Activated CD8-positive, alpha-beta memory T cell treated with anti-CD3 and anti-CD28 coated beads, Interleukin-2, amount 10 ng/mL, durations not matched to agents 7 days and 5 days (primary cell): ENCODE measurements at regions not wholly inside any gene's neighbourhood (a gene's known extent, or its start where the extent isn't known, plus 50 kb on each side); places are given as distances from the start of the nearest gene placed in this dataset.
"Not testable (repeated sequence)": the region's sequence is repeated elsewhere in the genome, so short reads cannot be mapped to it uniquely, and the experiment has no call there.

ENCODE experiments used
- ATAC-seq: fragments of 150-1000 bp; cut with Tn5 transposase; one replicate; pipeline ENCODE4 v1.10.0; 2021; ENCODE audit warnings: moderate library complexity
- CTCF ChIA-PET: fragments of 350-600 bp; sonication (Branson Sonifier 250); formaldehyde crosslinking; loops from one replicate; lab custom pipeline; 2021; ENCODE audit warnings: antibody characterized with exemption; lab: Charles Lee
- DNase-seq: peaks from one replicate; pipeline ENCODE4 v3.0.0-alpha.2; 2020
- H3K27ac Mint-ChIP-seq: one replicate; pipeline ENCODE4 v1.8.0; 2021; ENCODE audit warnings: mild to moderate bottlenecking, mixed read lengths
- H3K27me3 Mint-ChIP-seq: one replicate; pipeline ENCODE4 v1.8.0; 2021; ENCODE audit warnings: mixed read lengths
- H3K36me3 Mint-ChIP-seq: one replicate; pipeline ENCODE4 v1.8.0; 2021; ENCODE audit warnings: mild to moderate bottlenecking, mixed read lengths
- H3K4me1 Mint-ChIP-seq: one replicate; pipeline ENCODE4 v1.8.0; 2021; ENCODE audit warnings: mixed read lengths
- H3K4me3 Mint-ChIP-seq: one replicate; pipeline ENCODE4 v1.8.0; 2021; ENCODE audit warnings: mild to moderate bottlenecking, moderate library complexity, mixed read lengths
- H3K9me3 Mint-ChIP-seq: one replicate; pipeline ENCODE4 v1.8.0; 2022; ENCODE audit warnings: low read depth, mixed read lengths

DNA sequence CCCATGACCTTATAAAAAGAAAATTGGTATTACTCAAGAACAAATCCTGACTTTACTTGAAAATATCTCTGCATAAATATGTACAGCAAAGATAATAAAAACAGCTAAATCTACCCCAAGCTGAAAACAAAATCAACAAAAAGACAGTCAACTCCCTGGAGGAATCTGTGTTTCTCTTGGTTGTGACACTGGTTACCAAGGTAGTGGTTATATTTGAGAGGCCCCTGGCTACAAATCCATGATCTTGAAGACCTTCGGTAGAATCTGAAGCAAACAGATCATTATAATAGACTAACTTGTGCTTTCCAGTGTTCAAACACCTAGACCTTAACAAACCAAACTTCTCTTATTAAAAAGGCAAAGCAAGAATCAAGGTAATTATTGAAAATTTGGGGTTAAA, 123.9 kb upstream of the SGCE start:
- CTCF ChIA-PET: no interaction called here

DNA sequence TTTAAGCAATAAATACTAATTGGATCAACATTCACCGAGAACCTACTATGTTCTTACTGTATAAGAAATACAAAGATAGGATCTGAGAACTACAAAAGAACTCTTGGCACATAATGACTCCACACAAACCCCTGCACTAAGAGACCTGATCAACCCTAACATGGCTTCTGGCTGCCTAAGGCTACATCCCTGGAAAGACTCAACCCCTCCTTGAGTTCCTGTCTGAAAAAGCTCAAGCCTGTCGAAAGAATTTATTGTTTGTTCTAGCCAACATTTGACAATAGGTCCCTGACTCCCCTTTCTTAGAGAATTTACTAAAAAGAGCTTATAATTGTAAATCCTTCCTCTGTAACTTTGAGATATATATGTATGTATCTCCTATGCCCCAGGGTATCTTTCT, 125.3 kb upstream of the SGCE start:
- no peaks in the 10 kb centered on the region for H3K36me3 Mint-ChIP-seq

More for the DNA sequence above, 123.9 kb upstream of the SGCE start:
- Mint-ChIP-seq H3K4me1 (no peaks in the 10 kb centered on the region), H3K36me3 (no peaks in the 10 kb centered on the region), H3K4me3 (no peak overlapping the region), H3K9me3 (no peaks in the 10 kb centered on the region), H3K27ac (no peak overlapping the region), H3K27me3 (no peaks in the 10 kb centered on the region)
- ATAC-seq (no peak), DNase-seq (no peak)

DNA sequence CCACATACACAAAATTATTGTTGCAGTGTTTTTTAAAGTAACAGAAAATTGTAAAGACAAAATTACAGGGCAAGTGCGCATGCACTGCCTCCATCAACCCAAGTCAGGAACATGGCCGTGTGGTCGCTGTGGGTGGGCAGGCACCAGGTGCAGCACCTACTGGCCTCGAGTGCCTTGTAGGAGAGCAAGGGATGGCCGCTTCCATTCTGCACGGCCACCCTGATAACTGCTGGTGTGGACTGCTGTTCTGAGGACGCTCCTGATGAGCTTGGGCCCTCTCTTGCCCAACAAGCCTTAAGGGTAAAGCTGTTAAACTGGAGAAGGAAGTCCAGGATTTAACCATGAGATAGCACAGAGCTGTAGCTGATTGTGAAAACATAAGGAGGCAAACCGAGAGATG, 124.6 kb upstream of the PPP1R9A start:
- no peak for ATAC-seq
- Mint-ChIP-seq H3K27ac (no peak overlapping the region), H3K27me3 (no peaks in the 10 kb centered on the region), H3K36me3 (no peaks in the 10 kb centered on the region), H3K4me1 (no peaks in the 10 kb centered on the region), H3K4me3 (no peak overlapping the region), H3K9me3 (no peaks in the 10 kb centered on the region)
- DNase-seq: no peak
- CTCF ChIA-PET: no interaction called here

More for the DNA sequence above, 125.3 kb upstream of the SGCE start:
- Mint-ChIP-seq H3K27me3 (no peaks in the 10 kb centered on the region), H3K4me1 (no peaks in the 10 kb centered on the region), H3K27ac (no peak overlapping the region), H3K4me3 (no peak overlapping the region), H3K9me3 (no peaks in the 10 kb centered on the region)
- no peak for DNase-seq
- ATAC-seq: no peak
- CTCF ChIA-PET: no interaction called here

DNA sequence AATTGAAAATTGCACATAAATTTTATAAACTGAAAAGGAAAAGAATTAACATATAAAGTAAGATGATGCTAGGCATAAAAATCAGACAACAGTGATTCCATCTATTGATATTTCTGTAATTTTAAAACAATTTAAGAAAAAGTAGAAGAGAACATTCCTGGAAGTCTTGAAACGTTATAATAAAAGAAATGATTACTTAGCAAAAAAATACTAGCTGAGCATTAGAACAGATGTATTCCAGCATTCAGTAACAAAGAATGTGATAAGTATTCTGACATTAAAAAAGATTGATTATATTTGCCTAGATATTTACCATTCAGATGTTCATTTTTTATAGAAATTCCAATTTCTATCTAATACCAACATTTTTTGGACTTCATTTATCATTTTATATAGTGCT, 120.1 kb upstream of the PPP1R9A start:
- Mint-ChIP-seq H3K27ac (no peak overlapping the region), H3K4me1 (no peaks in the 10 kb centered on the region), H3K9me3 (no peaks in the 10 kb centered on the region), H3K36me3 (no peaks in the 10 kb centered on the region), H3K27me3 (no peaks in the 10 kb centered on the region), H3K4me3 (no peak overlapping the region)
- ATAC-seq: no peak
- CTCF ChIA-PET: no interaction called here
- DNase-seq: no peak

DNA sequence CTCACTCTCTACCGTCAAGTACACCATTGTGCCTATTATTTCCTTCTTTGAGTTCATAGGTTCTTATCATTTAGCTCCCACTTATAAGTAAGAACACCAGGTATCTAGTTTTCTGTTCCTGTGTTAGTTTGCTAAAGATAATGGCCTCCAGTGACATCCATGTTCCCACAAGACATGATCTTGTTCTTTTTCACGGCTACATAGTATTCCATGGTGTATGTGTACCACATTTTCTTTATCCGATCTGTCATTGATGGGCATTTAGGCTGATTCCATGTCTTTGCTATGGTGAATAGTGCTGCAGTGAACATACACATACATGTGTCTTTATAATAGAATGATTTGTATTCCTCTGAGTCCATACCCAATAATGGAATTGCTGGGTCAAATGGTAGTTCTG, 119.0 kb upstream of the PPP1R9A start:
- H3K9me3 Mint-ChIP-seq, H3K27me3 Mint-ChIP-seq, DNase-seq, H3K4me1 Mint-ChIP-seq, H3K27ac Mint-ChIP-seq, ATAC-seq, H3K36me3 Mint-ChIP-seq, H3K4me3 Mint-ChIP-seq, CTCF ChIA-PET: not testable (repeated sequence)

DNA sequence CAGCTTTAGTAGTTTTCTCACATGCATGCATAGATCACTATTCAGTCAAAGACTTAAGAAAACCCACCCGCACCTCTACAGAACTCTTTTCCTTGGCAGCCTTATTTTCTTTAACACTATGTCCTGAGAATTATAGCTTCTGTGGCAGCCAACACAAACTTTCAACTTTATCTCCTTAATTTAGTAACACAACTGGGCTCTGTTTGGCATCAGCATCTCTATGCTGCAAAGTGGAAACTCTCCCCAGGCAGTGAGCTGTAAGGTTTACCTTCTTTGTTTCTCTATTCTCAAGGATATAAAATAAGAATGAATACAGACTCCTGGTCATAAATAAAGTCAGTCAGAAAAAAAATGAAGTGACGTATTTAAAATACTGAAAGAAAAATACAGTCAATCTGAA, 115.2 kb upstream of the PPP1R9A start:
- H3K36me3 Mint-ChIP-seq: no peaks in the 10 kb centered on the region
- no peaks in the 10 kb centered on the region for H3K9me3 Mint-ChIP-seq
- no peaks in the 10 kb centered on the region for H3K4me1 Mint-ChIP-seq
- CTCF ChIA-PET: no interaction called here
- H3K27ac Mint-ChIP-seq: no peak overlapping the region
- no peak for ATAC-seq
- DNase-seq: no peak
- H3K27me3 Mint-ChIP-seq: no peaks in the 10 kb centered on the region
- no peak overlapping the region for H3K4me3 Mint-ChIP-seq

DNA sequence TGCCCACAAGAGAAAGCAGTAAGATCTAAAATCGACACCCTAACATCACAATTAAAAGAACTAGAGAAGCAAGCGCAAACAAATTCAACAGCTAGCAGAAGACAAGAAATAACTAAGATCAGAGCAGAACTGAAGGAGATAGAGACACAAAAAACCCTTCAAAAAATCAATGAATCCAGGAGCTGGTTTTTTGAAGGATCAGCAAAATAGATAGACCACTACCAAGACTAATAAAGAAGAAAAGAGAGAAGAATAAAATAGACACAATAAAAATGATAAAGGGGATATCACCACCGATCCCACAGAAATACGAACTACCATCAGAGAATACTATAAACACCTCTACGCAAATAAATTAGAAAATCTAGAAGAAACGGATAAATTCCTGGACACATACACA, 110.0 kb upstream of the PPP1R9A start:
- H3K4me1 Mint-ChIP-seq, H3K36me3 Mint-ChIP-seq, H3K27me3 Mint-ChIP-seq, H3K4me3 Mint-ChIP-seq, H3K9me3 Mint-ChIP-seq, DNase-seq, CTCF ChIA-PET, ATAC-seq, H3K27ac Mint-ChIP-seq: not testable (repeated sequence)

DNA sequence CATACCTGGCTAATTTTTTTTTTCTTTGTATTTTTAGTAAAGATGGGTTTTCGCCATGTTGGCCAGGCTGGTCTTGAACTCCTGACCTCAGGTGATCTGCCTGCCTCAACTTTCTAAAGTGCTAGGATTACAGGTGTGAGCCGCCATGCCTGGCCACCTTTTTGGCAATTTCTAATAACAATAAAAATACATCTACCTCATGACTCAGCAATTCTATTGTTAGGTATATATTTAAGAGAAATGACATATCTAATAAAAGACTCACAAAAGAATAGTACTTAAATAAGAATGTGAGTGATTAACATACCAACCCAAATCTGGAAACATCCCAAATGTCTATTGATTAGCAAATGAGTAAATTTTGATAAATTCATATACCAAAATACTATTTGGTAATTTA, 103.6 kb upstream of the PPP1R9A start:
- CTCF ChIA-PET: no interaction called here
- Mint-ChIP-seq H3K27ac (no peak overlapping the region), H3K27me3 (no peaks in the 10 kb centered on the region), H3K4me1 (no peaks in the 10 kb centered on the region), H3K36me3 (no peaks in the 10 kb centered on the region), H3K4me3 (no peak overlapping the region), H3K9me3 (no peaks in the 10 kb centered on the region)
- ATAC-seq (no peak), DNase-seq (no peak)

DNA sequence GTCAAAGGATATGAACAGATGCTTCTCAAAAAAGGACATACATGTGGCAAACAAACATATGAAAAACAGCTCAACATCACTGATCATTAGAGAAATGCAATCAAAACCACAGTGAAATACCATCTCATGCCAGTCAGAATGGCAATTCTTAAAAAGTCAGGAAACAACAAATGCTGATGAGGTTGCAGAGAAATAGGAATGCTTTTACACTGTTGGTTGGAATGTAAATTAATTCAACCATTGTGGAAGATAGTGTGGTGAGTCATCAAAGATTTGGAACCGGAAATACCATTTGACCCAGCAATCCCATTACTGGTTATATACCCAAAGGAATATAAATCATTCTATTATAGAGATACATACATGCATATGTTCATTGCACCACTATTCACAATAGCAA, 98.7 kb upstream of the PPP1R9A start:
- H3K4me3 Mint-ChIP-seq, H3K27me3 Mint-ChIP-seq: not testable (repeated sequence)

DNA sequence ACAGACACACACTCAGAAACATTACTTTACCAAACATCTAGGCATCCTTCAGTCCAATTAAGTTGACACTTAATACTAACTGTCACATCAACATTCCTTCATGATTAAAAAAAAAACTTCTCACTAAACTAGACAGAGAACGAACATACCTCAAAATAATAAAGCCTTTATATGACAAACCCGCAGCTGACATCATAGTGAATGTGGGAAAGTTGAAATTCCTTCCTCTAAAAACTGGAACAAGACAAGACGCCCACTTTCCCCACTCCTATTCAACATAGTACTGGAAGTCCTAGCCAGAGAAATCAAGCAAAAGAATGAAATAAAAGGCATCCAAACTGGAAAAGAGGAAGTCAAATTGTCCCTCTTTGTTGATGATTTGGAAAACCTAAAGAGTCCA, 96.9 kb upstream of the PPP1R9A start:
- Mint-ChIP-seq H3K4me3 (no peak overlapping the region), H3K27me3 (no peaks in the 10 kb centered on the region), H3K36me3 (no peaks in the 10 kb centered on the region), H3K9me3 (no peaks in the 10 kb centered on the region), H3K27ac (no peak overlapping the region), H3K4me1 (no peaks in the 10 kb centered on the region)
- ATAC-seq (no peak), DNase-seq (no peak)
- CTCF ChIA-PET: no interaction called here

More for the DNA sequence above, 98.7 kb upstream of the PPP1R9A start:
- H3K27ac Mint-ChIP-seq, H3K36me3 Mint-ChIP-seq, CTCF ChIA-PET, DNase-seq, H3K9me3 Mint-ChIP-seq, H3K4me1 Mint-ChIP-seq, ATAC-seq: not testable (repeated sequence)

DNA sequence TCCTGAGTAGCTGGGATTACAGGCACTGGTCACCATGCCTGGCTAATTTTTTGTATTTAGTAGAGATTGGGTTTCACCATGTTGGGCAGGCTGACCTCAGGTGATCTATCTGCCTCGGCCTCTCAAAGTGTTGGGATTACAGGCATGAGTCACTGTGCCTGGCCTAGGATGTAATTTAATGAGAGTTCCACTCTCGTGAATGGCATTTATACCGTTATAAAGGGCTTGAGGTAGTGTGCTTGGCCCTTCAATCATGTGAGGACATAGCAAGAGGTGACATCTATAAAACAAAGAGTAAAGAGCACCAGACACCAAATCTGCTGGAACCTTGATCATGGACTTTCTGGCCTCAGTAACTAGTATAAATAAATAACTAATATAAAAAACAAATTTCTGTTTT, 93.5 kb upstream of the PPP1R9A start:
- CTCF ChIA-PET: no interaction called here
- Mint-ChIP-seq H3K9me3 (peaks cover 7% of the 10 kb centered on the region), H3K4me1 (no peaks in the 10 kb centered on the region), H3K27ac (no peak overlapping the region), H3K27me3 (no peaks in the 10 kb centered on the region), H3K36me3 (no peaks in the 10 kb centered on the region), H3K4me3 (no peak overlapping the region)
- DNase-seq: no peak
- ATAC-seq: no peak

DNA sequence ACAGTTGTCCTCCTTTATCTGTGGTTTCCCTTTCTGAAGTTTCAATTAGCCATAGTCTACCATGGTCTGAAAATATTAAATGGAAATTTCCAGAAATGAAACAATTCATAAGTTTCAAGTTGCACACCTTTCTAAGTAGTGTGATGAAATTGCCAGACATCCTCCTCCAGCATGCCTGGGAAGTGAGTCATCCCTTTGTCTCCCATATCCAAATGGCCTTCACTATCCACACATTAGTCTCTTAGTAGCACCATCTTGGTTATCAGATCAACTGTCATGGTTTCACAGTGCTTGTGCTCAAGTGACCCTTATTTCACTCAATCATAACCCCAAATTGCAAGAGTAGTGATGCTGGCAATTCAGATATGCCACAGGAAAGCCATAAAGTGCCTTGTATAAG, 83.4 kb upstream of the PPP1R9A start:
- CTCF ChIA-PET: no interaction called here
- no peak overlapping the region for H3K4me3 Mint-ChIP-seq
- no peak for ATAC-seq
- no peaks in the 10 kb centered on the region for H3K27me3 Mint-ChIP-seq
- H3K36me3 Mint-ChIP-seq: no peaks in the 10 kb centered on the region
- H3K4me1 Mint-ChIP-seq: no peaks in the 10 kb centered on the region
- no peak for DNase-seq
- no peak overlapping the region for H3K27ac Mint-ChIP-seq
- H3K9me3 Mint-ChIP-seq: peaks cover 2% of the 10 kb centered on the region

DNA sequence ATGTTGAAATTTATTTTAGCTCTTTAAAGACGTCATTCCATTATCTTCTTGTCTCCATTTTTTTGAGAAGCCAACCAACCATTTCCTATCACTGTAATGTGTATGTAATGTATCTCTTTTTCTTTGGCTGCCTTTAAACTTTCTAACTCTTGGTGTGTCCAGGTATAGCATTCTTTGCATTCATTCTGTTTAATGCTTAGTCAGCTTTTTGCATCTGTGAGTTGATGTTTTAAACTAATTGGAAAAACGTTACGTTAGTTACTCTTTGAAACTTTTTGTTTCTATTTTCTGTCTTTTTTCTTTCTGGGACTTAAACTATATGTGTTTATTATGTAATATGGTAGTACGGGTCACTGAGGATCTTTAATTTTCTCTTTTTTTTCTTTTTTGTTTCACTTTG, 77.4 kb upstream of the PPP1R9A start:
- DNase-seq: no peak
- no peaks in the 10 kb centered on the region for H3K9me3 Mint-ChIP-seq
- no peaks in the 10 kb centered on the region for H3K27me3 Mint-ChIP-seq
- H3K27ac Mint-ChIP-seq: no peak overlapping the region
- H3K36me3 Mint-ChIP-seq: no peaks in the 10 kb centered on the region
- no peaks in the 10 kb centered on the region for H3K4me1 Mint-ChIP-seq
- CTCF ChIA-PET: no interaction called here
- H3K4me3 Mint-ChIP-seq: no peak overlapping the region
- ATAC-seq: no peak

DNA sequence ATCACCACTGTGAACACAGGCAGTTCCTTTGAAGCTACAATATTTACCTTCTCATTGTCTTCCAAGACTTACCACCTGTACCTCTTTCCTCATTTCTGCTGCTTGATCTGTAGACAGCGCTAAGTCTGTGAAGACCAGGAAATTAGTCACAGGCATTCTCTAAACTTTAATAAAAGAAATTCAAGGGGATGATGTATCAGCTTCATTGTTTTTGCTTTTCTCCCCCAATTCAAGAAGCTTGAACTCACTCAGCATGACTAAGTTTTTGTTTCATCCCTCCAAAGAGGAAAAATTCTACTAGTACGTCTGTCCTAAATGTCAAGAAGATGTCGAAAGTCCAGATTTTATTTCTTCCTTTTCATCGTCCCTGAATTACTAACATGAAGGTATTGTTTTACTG, 75.3 kb upstream of the PPP1R9A start:
- Mint-ChIP-seq H3K9me3 (no peaks in the 10 kb centered on the region), H3K27me3 (no peaks in the 10 kb centered on the region), H3K4me1 (no peaks in the 10 kb centered on the region), H3K4me3 (no peak overlapping the region), H3K36me3 (no peaks in the 10 kb centered on the region), H3K27ac (no peak overlapping the region)
- CTCF ChIA-PET: no interaction called here
- no peak for ATAC-seq
- no peak for DNase-seq

DNA sequence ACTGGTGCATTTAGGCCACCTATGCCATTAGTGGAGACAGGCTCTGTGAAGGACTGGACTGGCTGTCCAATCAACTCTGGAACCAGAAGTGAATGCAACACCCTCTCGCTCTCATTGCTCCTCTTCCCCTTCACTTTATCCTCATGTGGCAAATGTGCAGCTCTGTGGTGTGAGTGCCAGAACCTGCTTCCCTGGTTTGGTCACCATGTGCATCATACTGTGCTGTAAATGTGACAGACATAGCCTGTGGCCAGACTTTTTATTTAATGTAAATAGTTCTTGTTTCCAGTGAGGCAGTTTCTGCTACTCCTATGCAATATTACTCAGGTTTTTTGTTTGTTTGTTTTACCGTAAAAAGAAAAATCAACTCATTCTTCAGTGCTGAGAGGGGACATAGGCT, 73.0 kb upstream of the PPP1R9A start:
- H3K9me3 Mint-ChIP-seq: peaks cover 4% of the 10 kb centered on the region
- ATAC-seq: no peak
- no peak overlapping the region for H3K4me3 Mint-ChIP-seq
- H3K27ac Mint-ChIP-seq: no peak overlapping the region
- no peaks in the 10 kb centered on the region for H3K36me3 Mint-ChIP-seq
- H3K4me1 Mint-ChIP-seq: no peaks in the 10 kb centered on the region
- CTCF ChIA-PET: no interaction called here
- no peak for DNase-seq
- H3K27me3 Mint-ChIP-seq: no peaks in the 10 kb centered on the region
